Suppressor macrophage treated with lipopolysaccharide for 4 hours (primary cell): ENCODE measurements at regions not wholly inside any gene's neighbourhood (a gene's known extent, or its start where the extent isn't known, plus 50 kb on each side); places are given as distances from the start of the nearest gene placed in this dataset.
"Not testable (repeated sequence)": the region's sequence is repeated elsewhere in the genome, so short reads cannot be mapped to it uniquely, and the experiment has no call there.

ENCODE experiments used
- DNase-seq: peaks from one replicate; pipeline ENCODE4 v3.0.0-alpha.2; 2020

DNA sequence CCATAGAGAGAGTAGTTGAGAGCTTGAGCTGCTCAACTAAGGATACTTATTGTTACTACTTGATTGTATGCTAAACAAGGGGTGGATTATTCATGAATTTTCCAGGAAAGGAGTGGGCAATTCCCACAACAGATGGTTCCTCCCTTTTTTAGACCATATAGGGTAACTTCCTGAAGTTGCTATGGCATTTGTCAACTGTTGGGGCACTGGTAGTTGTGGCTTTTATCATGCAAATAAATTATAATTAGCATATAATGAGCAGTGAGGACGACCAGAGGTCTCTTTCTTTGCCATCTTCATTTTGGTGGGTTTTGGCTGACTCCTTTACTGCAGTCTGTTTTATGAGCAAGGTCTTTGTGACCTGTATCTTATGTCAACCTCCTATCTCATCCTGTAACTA, 1403.5 kb upstream of the PABPC4L start:
- no peak for DNase-seq

DNA sequence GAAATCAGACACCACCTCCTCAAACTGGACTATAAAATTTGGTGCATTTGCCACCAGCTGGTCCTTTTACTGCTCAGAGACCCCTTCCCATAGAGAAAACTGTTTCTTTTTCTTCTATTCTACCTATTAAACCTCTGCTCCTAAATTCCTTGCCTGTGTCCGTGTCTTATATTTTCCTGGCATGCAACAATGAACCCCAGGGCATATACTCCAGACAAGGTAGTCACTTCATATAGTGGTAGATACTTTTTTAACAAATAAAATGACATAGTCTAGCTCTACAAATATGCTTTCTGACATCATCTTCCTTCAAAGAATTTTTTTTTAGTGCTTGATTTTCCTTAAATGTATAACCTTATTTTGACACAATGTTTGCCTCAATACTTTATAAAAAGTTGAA, 1402.9 kb upstream of the PABPC4L start:
- DNase-seq = no peak

DNA sequence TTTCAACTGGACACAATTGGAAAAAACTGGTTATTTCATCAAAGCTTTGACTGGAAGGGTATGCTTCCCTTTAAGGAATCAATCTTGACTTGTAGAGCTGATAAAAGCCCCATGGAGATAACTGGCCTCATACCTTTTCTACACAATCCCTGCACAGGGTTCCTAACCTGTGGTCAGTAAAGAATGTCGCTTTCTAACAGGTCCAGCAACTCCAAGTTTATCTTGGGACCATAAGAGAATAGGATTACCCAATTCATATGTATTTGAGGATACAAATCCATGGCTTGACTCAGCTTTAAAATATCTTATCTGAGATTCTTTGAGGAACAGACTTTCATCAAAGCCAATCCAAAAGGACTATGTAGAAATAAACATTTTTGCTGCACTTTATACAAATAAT, 1399.8 kb upstream of the PABPC4L start:
- DNase-seq = no peak

DNA sequence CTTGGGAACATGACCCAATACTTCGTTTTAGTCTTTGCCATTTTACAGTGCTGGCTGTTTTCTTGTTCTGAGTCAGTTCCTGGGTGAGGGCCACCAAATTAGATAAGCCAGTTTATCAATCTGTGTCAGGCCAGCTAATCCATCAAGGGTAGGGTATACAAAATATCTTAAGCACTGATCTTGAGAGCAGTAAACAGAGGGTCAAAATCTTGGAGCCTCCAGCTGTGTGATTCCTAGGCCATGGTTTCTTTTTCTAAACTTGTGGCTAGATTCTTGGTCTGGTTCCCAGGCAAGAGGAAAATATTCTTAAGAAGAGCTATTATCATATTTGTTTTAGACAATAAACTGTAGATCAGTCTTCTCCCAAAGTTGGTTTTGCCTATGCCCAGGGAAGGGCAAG, 1396.6 kb upstream of the PABPC4L start:
- no peak for DNase-seq

DNA sequence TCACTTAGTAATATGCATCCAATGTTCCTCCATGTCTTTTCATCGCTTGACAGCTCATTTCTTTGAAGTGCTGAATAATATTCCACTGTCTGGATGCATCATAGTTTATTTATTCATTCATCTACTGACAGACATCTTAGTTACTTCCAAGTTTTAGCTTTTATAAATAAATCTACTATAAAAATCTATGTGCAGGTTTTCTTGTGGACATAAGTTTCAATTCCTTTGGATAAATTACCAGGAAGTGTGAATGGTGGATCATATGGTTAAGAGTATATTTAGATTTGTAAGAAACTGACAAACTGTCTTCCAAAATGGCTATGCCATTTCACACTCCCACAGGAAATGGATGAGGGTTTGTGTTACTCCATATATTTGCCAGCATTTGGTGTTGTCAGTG, 1392.9 kb upstream of the PABPC4L start:
- no peak for DNase-seq

DNA sequence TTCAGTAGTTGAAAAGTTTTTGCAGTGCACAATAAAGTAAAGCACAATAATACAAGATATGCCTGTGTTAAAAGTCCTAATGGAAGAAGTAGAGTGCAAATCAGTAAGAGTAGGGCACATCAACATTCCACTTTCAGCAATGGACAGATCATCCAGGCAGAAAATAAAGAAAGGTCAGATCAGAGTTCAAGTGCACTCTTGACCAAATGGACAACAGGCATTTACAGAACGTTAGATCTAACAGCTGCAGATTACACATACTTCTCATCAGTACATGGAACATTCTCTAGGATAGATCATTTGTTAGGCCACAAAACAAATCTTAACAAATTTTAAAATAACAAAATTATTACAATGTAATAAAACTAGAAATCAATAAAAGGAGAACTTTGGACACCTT, 1373.5 kb upstream of the PABPC4L start:
- DNase-seq = no peak

DNA sequence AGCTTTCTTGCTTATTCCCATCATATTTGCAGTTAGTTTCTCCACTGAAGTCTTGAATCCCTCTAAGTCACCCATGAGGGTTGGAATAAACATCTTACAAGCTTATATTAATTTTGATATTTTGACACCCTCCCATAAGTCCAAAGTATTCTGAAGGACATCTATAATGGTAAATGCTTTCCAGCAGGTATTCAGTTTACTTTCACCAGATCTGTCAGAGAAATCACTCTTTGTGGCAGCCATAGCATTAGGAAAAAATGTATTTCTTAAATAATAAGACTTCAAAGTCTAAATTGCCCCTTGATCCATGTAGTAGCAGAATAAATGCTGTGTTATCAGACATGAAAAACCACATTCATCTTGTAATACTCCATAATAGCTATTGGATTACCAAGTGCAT, 1371.7 kb upstream of the PABPC4L start:
- no peak for DNase-seq

DNA sequence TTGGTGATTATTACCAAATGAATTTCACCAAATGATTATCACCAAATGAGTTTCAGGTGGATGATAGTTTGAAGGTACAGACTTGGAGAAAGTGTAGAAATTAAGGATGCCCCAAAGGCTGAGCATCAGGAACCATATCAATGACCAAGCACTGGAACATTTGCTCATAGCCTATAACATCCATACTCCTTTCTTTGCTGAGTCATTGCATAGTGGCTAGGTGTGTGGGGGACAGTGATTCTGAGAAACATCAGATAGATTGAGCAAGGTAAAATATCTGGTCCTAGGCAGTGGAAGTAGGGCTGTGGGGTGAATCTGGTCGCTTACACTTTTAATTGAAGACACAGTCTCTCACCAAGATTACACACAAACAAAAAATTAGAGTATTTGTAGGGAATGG, 1362.5 kb upstream of the PABPC4L start:
- no peak for DNase-seq

DNA sequence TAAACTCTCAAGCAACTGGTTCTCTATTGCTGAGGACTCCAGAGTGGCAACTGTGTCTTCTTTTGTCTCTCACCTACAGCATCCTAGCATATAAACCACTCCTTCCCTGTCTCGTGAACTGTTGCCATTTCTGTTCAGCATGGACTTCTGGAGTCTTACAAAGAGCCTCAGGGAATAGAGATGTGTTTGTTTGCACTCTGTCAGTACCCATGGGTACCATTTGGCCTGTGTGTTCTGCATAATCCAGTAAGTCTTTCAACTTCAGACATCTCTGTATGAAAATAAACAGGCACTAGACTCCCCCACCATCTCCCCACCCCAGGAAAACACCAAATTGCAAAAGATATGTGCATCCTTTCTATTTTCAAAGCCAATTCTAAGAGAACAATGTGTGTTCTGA, 1351.6 kb upstream of the PABPC4L start:
- DNase-seq = no peak

DNA sequence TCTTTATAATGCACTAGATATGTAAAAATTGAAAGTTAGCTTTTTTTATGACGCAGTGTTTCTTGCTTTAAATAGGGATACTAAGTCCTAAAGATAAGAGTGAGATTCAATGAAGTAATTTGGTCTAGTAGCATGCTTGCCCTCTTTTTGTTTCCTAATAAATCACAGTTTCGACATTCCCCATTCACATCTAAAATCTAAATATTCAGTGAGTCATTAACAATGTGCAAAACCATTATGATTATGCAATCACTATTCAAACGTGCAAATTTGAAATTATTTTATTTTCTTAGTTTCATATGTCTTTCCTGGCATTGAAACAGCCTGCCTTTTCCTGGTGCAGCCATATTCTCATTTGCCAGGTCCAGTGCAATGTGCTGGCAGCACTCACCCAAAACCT, 1350.5 kb upstream of the PABPC4L start:
- DNase-seq = no peak

DNA sequence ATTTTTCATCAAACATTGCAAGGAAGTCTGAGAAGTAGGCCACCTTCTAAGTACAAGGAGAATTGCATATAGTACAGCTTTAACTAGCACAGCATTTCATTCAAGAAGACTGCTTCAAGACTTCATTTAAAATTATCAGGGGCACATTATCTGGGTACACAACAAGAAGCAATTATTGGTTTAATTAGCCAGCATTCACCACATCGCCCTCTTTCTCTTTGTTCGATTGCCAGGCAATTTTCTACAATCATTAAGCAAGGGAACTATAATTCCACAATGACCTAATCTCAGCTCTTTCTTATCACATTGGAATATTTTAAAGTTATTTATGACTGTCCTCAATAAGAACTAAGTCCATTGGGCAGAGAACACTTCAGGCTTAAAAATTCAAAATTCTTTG, 1347.1 kb upstream of the PABPC4L start:
- DNase-seq = no peak

DNA sequence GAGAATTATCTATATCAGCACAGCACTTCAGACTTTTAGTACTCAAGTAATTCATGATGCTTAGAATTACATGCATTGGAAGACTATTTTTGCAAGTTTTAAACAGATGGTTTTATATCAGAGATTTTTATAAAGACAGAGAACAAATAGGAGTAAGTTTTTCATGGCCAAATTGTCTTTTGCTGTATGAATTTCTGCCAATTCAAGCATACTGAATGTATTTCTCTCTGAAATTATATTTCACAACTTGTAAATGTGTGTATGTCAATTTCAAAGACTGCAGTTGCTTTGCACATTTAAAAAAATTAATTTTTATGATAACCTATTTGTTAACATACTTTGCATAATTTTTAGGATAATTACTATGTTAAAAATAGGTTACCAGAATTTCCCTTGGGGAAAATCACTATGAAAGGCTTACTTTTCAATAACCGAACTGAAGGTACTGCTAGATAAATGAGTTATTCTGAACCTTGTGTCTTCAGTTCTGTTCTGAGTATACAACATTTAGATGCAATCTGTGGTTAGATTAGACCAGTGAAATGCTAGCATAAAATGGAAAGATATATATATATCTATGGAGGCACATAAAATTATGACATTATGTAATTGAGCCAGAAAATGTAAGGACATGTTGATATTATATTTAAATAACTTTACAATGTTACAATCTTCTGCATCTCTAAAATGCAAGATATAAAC, 1344.2 kb upstream of the PABPC4L start:
- no peak for DNase-seq

DNA sequence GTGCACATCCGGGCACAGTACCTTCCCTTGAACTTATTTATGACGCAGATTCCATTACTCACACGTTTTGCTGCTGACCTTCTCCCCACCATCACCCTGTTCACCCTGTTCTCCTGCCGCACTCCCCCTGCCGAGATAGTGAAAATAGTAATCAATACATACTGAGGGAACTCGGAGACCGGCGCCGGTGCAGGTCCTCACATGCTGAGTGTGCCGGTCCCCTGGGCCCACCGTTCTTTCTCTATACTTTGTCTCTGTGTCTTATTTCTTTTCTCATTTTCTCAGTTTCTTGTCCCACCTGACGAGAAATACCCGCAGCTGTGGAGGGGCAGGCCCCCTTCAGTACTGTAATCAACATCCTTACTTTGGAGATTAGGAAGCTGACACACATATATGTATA, 1337.1 kb upstream of the PABPC4L start:
- no peak for DNase-seq

DNA sequence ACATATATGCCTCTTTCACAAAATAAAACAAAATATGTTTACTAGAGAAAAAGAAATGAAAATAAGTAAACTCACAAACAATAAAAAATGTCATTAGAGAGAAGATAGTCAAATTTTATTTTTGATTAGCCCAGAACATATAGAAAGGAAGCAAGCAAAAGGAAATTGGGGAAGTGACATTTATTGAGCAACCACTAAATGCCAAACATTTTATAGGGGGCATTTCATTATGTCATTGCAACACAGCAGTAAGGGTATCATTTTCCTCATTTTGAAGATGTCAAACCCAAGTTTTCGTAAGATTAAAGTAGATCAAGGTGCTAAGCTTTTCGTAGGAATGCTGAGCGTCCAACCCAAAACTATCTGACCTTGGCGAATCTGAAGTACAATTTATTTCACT, 1331.5 kb upstream of the PABPC4L start:
- no peak for DNase-seq

DNA sequence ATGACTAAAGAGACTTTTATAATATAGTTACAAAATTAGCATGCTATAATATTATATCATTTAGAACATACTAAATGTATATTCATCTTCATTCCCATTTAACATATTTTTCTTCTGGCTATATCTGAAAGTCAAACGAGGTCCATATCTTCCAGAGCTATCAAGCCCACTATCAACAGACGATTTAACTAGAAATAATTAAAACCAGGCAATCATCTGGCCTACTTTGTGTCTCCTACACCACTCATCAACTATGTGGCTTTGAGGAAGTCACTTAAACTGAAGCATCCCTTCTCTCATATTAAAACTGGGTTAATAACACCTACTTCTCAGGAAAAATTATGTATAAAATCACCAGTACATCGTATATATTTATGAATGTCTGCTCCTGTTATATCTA, 1330.5 kb upstream of the PABPC4L start:
- no peak for DNase-seq

DNA sequence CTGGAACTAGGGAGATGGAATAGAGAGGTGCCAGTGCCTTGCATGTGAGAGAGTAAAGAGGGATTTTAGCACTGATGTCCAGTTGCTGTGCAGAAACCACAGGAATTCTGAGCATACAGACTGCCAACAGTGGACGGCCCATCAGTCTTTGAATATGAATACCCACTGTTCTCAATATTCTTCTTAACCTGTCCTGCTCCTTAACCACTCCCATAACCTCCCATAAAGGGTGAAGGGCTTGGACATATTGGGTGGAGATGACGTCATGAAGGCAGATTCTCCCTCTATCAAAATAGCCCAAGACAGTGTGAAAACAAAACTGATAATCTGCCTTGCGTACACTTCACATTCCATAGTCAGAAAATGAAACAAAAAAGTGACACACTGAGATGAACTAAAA, 1313.7 kb upstream of the PABPC4L start:
- no peak for DNase-seq

DNA sequence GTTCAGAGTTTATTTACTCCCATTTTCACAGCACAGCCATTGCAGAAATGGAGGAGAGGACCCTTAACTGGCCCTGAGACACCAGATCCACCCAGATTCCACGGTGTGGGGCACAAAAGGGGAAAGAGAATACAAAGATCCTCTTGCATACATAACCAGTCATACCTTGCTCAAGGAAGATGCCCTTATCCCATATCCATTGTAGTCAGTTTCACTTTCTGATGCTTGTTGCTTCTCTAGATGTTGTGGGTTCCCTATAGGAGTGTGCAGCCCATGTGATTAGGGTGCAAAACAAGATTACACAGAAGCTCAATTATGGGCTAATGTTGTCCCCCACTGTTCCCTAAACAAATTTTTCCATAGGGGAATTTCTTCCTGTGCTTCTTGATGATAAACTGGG, 1309.0 kb upstream of the PABPC4L start:
- no peak for DNase-seq

DNA sequence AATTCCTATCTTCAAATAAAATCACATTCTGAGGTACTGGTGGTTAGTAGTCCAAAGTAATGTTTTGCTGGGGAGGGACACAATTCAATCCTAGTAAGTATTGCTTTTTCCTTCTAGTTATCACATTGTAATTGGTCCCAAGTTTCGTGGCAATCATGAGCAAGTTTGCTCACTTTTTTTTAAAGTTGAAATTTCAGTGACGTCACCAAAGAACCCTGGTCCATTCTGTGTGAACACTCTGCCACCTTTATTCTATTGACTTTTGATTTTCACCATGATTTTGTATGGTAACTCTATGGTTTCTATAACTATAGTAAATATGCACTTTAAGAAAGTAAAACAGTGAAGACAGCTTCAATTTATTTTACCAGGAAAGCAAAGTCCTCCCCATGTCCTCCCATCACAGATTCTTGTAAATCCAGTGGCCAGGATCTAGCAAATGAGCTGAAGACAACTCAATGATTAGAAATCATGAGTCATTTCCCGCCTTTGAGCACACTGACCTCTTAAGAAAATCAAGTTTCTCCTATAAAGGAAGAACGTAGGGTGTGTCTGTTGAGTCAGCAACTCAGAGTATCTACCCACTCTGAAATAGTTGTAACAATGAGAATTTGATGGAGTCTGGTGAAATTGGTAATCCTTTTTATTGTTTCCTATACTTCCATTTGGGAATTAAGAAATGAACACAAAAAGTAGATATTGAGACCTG, 1306.6 kb upstream of the PABPC4L start:
- no peak for DNase-seq

DNA sequence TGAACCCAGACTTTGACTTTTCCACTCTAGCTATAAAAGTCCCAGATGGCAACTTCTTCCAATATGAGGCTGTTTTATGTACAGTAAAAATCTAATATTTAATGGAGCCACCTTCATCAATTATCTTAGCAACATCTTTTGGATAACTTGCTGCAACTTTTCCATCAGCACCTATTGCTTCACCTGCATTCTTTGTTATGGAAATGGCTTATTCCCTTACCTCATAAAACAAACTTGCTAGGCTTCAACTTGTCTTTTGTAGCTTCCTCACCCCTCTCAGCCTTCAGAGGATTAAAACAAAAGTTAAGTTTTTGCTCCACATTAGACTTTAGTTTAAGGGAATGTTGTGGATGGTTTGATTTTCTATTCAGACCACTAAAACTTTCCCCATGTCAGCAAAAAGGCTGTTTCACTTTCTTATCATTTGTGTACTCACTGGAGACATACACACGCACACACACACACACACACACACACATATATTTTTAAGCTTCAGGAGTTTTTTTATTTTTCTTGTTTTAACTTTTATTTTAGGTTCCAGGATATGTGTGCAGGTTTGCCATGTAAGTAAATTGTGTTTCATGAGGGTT, 1296.1 kb upstream of the PABPC4L start:
- DNase-seq = no peak

DNA sequence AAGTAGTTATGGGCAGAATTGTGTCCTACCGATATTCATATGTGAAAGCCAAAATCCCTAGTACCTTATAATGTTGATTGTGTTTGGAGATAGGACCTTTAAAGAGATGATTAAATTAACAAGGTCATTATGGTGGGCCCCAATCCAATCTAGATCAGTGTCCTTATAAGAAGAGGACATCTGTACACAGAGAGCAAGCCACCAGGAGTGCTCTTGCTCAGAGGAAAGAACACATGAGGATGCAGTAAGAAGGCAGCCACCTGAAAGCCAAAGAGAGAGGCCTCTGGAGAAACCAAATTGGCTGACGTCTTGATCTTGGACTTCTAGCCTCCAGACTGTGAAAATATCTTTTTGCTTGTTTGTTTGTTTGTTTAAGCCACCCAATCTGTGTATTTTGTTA, 1290.8 kb upstream of the PABPC4L start:
- DNase-seq = no peak

DNA sequence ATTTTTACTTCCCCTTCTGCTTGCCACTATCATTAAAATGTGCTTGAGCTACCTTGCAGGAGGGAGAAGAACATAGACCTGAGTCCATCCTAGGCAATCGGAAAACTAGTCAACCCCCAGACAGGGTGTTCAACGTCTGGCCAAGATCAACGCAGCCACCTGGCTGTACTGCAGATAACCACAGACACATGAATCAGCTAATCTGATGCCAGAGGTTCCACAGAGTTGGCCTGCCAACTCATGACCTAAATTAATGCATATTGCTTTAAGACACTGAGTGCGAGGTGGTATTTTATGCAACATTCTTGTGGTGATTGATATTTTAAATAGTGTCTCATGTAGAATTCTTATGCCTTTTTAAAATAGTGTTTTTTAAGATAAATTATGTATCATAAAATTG, 1283.8 kb upstream of the PABPC4L start:
- DNase-seq = no peak

DNA sequence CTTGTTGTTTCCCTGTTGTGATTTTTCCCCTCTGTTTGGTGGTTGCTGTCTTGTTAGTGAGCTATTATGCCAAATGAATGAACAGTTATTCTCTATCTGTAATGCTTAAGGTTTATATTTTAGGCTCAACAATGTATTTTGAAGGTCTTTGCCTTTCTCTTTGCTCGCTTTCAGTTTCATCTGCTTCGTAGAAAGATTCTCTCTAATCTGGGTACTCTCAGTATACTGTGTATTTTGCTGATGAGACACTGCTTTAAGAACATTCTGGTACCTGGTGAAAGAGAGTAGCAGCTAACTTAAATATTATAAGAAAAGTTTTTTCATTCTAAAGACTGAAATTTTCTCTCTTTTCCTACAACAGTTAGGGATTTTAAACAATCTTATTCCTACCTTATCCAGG, 1274.7 kb upstream of the PABPC4L start:
- DNase-seq = no peak

DNA sequence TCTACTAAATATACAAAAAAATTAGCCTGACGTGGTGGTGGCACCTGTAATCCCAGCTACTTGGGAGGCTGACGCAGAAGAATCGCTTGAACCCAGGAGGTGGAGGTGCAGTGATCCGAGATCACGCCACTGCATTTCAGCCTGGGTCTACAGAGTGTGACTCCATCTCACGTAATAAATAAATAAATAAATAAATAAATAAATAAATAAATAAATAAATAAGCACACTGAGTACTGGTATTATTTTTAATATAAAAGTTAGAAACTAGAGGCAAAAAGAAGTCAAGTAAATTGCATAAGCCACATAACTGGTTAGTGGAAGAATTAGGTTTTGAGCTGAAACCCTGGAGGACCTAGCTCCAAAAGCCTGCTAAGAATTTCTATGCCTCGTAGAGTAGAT, 1262.7 kb upstream of the PABPC4L start:
- DNase-seq = no peak

DNA sequence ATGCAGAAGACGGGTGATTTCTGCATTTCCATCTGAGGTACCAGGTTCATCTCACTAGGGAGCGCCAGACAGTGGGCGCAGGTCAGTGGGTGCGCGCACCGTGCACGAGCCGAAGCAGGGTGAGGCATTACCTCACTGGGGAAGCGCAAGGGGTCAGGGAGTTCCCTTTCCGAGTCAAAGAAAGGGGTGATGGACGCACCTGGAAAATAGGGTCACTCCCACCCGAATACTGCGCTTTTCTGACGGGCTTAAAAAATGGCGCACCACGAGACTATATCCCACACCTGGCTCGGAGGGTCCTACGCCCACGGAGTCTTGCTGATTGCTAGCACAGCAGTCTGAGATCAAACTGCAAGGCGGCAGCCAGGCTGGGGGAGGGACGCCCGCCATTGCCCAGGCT, 1246.0 kb upstream of the PABPC4L start:
- not testable (repeated sequence) for DNase-seq

DNA sequence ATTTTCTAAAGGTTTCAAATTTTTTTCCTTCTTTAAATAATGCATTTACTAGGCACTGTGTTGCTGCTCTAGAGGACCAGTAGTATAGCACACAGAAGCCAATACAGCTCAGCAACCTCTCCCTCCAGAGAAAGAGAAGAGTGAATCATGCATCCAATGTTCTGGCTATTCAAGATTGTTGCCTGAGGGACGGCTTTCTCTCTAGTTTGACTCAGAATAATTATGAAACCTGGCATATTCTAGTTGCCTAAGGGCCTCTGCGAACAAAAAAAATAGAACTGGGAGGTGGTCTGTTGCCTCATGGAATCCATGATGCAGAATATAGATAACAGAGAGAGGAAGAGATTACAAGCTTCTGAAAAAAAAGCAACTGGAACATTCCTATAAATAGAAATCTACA, 1233.3 kb upstream of the PABPC4L start:
- DNase-seq = no peak
